ENCODE measurements at regions not wholly inside any gene's neighbourhood (a gene's known extent, or its start where the extent isn't known, plus 50 kb on each side); places are given as distances from the start of the nearest gene placed in this dataset.

DNA sequence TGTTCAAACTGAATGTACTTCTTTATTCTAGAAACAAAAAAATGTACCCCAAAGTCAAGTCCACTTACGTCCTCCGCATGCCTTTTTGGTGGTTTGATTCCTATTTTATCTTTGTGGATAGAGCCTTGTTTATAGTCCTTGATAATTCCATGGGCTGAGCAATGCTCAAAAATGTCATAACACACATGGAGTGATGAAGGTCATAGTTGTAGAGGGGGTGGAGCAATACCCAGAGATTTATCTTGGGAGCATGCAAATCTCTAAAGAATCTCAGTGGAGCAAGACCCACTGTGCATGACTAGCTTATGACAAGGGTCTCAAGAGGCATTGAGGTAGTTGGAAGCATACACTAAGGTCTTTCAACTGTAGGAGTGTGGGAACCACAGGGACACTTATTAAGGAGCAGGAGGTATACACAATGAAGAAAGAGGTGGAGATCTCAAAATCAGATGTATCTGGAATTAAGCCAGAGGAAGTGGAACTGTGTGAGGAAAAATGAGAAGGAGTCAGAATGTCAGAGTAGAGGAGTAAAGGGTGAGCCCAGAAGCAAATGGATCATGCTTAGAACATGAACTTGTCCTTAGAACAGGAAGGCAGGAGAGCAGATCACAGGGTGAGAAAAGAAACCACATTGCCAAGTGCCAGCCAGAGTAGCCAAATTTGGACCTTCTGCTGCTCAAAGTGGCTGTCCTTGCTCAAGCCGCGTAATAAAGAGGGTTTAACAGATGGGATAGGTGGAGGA is 68.1 kb upstream of the STK39 start:
- no peak overlapping the region for H3K27ac ChIP-seq (ENCODE audit: low read depth, low read length)
- no peaks in the 10 kb centered on the region for H3K79me2 ChIP-seq (ENCODE audit: insufficient read depth, low read length)
- H3K9me2 ChIP-seq (ENCODE audit: insufficient read depth) = no peaks in the 10 kb centered on the region; the same call in 1 of the 2 replicates
- H3K27me3 ChIP-seq (ENCODE audit: insufficient read depth, low read length) = no peaks in the 10 kb centered on the region
- BruUV-seq (replicated peaks) = no TSS peak
- intact Hi-C loops (cut with micrococcal nuclease) = no loop called here
- no peak overlapping the region for H3K9ac ChIP-seq (ENCODE audit: low read length)
- H3K4me3 ChIP-seq (replicated peaks in 1 of 2; ENCODE audit: low read depth in 1 of 2, low read length in 2 of 2) = no peak overlapping the region
- ATAC-seq (no peak), DNase-seq (ENCODE audit: low read depth, low spot score) (no peak)
- H3K4me2 ChIP-seq (ENCODE audit: low read length) = no peak overlapping the region
- TF ChIP-seq EZH2phosphoT487 (IDR thresholded peaks at IDR 0.05; ENCODE audit: borderline replicate concordance) = no peak
- TF ChIP-seq, protein P1, sequence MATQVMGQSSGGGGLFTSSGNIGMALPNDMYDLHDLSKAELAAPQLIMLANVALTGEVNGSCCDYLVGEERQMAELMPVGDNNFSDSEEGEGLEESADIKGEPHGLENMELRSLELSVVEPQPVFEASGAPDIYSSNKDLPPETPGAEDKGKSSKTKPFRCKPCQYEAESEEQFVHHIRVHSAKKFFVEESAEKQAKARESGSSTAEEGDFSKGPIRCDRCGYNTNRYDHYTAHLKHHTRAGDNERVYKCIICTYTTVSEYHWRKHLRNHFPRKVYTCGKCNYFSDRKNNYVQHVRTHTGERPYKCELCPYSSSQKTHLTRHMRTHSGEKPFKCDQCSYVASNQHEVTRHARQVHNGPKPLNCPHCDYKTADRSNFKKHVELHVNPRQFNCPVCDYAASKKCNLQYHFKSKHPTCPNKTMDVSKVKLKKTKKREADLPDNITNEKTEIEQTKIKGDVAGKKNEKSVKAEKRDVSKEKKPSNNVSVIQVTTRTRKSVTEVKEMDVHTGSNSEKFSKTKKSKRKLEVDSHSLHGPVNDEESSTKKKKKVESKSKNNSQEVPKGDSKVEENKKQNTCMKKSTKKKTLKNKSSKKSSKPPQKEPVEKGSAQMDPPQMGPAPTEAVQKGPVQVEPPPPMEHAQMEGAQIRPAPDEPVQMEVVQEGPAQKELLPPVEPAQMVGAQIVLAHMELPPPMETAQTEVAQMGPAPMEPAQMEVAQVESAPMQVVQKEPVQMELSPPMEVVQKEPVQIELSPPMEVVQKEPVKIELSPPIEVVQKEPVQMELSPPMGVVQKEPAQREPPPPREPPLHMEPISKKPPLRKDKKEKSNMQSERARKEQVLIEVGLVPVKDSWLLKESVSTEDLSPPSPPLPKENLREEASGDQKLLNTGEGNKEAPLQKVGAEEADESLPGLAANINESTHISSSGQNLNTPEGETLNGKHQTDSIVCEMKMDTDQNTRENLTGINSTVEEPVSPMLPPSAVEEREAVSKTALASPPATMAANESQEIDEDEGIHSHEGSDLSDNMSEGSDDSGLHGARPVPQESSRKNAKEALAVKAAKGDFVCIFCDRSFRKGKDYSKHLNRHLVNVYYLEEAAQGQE (IDR thresholded peaks at IDR 0.05; ENCODE audit: low read depth) = no peak
- TF ChIP-seq EGR1 (IDR thresholded peaks at IDR 0.05; ENCODE audit: low read depth) = no peak
- TF ChIP-seq ZNF274 (IDR thresholded peaks at IDR 0.05; ENCODE audit: low read depth, low read length) = no peak
- TF ChIP-seq, protein P2, sequence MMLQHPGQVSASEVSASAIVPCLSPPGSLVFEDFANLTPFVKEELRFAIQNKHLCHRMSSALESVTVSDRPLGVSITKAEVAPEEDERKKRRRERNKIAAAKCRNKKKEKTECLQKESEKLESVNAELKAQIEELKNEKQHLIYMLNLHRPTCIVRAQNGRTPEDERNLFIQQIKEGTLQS (IDR thresholded peaks at IDR 0.05) = no peak
- TF ChIP-seq SRF (IDR thresholded peaks at IDR 0.05; ENCODE audit: low read depth) = no peak
- TF ChIP-seq ZFX (IDR thresholded peaks at IDR 0.05) = no peak
- TF ChIP-seq YY1 (IDR thresholded peaks at IDR 0.05; ENCODE audit: extremely low read depth, insufficient replicate concordance, low read depth, low read length) = no peak
- no peak for TF ChIP-seq SIN3A (IDR thresholded peaks at IDR 0.05; ENCODE audit: low read depth)
- no peak for TF ChIP-seq ELF1 (IDR thresholded peaks at IDR 0.05; ENCODE audit: borderline replicate concordance, low read depth)
- TF ChIP-seq, protein P3, sequence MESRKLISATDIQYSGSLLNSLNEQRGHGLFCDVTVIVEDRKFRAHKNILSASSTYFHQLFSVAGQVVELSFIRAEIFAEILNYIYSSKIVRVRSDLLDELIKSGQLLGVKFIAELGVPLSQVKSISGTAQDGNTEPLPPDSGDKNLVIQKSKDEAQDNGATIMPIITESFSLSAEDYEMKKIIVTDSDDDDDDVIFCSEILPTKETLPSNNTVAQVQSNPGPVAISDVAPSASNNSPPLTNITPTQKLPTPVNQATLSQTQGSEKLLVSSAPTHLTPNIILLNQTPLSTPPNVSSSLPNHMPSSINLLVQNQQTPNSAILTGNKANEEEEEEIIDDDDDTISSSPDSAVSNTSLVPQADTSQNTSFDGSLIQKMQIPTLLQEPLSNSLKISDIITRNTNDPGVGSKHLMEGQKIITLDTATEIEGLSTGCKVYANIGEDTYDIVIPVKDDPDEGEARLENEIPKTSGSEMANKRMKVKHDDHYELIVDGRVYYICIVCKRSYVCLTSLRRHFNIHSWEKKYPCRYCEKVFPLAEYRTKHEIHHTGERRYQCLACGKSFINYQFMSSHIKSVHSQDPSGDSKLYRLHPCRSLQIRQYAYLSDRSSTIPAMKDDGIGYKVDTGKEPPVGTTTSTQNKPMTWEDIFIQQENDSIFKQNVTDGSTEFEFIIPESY (IDR thresholded peaks at IDR 0.05; ENCODE audit: extremely low read depth, insufficient replicate concordance, low read length) = no peak
- TF ChIP-seq SP1 (IDR thresholded peaks at IDR 0.05; ENCODE audit: low read depth) = no peak
- TF ChIP-seq RAD21 (IDR thresholded peaks at IDR 0.05; ENCODE audit: low read depth) = no peak
- TF ChIP-seq CEBPB (IDR thresholded peaks at IDR 0.05; ENCODE audit: low read depth) = no peak
- no peak for TF ChIP-seq JUND (IDR thresholded peaks at IDR 0.05)
- TF ChIP-seq, protein P4, sequence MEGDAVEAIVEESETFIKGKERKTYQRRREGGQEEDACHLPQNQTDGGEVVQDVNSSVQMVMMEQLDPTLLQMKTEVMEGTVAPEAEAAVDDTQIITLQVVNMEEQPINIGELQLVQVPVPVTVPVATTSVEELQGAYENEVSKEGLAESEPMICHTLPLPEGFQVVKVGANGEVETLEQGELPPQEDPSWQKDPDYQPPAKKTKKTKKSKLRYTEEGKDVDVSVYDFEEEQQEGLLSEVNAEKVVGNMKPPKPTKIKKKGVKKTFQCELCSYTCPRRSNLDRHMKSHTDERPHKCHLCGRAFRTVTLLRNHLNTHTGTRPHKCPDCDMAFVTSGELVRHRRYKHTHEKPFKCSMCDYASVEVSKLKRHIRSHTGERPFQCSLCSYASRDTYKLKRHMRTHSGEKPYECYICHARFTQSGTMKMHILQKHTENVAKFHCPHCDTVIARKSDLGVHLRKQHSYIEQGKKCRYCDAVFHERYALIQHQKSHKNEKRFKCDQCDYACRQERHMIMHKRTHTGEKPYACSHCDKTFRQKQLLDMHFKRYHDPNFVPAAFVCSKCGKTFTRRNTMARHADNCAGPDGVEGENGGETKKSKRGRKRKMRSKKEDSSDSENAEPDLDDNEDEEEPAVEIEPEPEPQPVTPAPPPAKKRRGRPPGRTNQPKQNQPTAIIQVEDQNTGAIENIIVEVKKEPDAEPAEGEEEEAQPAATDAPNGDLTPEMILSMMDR (IDR thresholded peaks at IDR 0.05 in 2 of 3, conservative IDR thresholded peaks at IDR 0.05 in 1 of 3; ENCODE audit: borderline replicate concordance in 1 of 3, insufficient read depth in 1 of 3, low read depth in 2 of 3, low read length in 2 of 3) = no peak
- no peak for TF ChIP-seq EZH2 (IDR thresholded peaks at IDR 0.05)
- TF ChIP-seq POLR2AphosphoS5 (IDR thresholded peaks at IDR 0.05; ENCODE audit: low read depth, low read length) = no peak
- H2AFZ ChIP-seq (ENCODE audit: low read depth, low read length, poor library complexity, severe bottlenecking) = no peak overlapping the region
- ChIA-PET RAD21 (ENCODE audit: low non-redundant PET in 1 of 2, low total read pairs in 2 of 2, uncharacterized antibody in 2 of 2, unreplicated experiment in 2 of 2) (no interaction called here), CTCF (no interaction called here), POLR2A (no interaction called here)
- H3K36me3 ChIP-seq (ENCODE audit: control insufficient read depth in 1 of 2, insufficient read depth in 2 of 2, low read length in 2 of 2) = no peaks in the 10 kb centered on the region
- H3K4me1 ChIP-seq (ENCODE audit: control insufficient read depth in 1 of 2, insufficient read depth in 2 of 2, low read length in 2 of 2) = no peaks in the 10 kb centered on the region
- no peaks in the 10 kb centered on the region; a peak in 2 of 4 replicates for H3K9me3 ChIP-seq (ENCODE audit: control insufficient read depth in 1 of 2, insufficient read depth in 1 of 2, low read depth in 1 of 2, low read length in 2 of 2)
- H4K20me1 ChIP-seq (ENCODE audit: insufficient read depth) = no peaks in the 10 kb centered on the region

Data from HCT116 (cell line).